K562 (cell line): ENCODE measurements at regions not wholly inside any gene's neighbourhood (a gene's known extent, or its start where the extent isn't known, plus 50 kb on each side); places are given as distances from the start of the nearest gene placed in this dataset.
A peak's percentile ranks its signal among the peaks of the same experiment; 100 is the strongest.

Experiments
- DPF2 ChIP-seq: fragments of 450-650 bp; IDR thresholded peaks from 2 replicates; pipeline ENCODE4 v1.6.1; 2016
- HES1 ChIP-seq: fragments of 450-650 bp; IDR thresholded peaks from 2 replicates; pipeline ENCODE4 v1.6.1; 2016; ENCODE audit warnings: low read depth, mild to moderate bottlenecking, moderate library complexity
- HMBOX1 ChIP-seq: sonication (generic); IDR thresholded peaks from 2 replicates; pipeline ENCODE4 v1.6.1; 2016
- PYGO2 ChIP-seq: fragments of 450-650 bp; IDR thresholded peaks from 2 replicates; pipeline ENCODE4 v1.6.1; 2016; ENCODE audit warnings: mild to moderate bottlenecking, missing genetic modification characterization, moderate library complexity, missing compliant biosample characterization
- RAD51 ChIP-seq: fragments of 450-650 bp; IDR thresholded peaks from 2 replicates; pipeline ENCODE4 v1.7.1; 2016; ENCODE audit warnings: low read depth, mild to moderate bottlenecking, borderline replicate concordance
- TFE3 ChIP-seq: fragments of 450-650 bp; formaldehyde crosslinking; IDR thresholded peaks from 2 replicates; pipeline ENCODE4 v1.4.0; 2020; ENCODE audit warnings: mild to moderate bottlenecking, mixed read lengths
- ZBTB12 ChIP-seq: fragments of 250-450 bp; sonication (Bioruptor Pico); IDR thresholded peaks from 2 replicates; pipeline ENCODE4 v1.4.0; 2020

DNA sequence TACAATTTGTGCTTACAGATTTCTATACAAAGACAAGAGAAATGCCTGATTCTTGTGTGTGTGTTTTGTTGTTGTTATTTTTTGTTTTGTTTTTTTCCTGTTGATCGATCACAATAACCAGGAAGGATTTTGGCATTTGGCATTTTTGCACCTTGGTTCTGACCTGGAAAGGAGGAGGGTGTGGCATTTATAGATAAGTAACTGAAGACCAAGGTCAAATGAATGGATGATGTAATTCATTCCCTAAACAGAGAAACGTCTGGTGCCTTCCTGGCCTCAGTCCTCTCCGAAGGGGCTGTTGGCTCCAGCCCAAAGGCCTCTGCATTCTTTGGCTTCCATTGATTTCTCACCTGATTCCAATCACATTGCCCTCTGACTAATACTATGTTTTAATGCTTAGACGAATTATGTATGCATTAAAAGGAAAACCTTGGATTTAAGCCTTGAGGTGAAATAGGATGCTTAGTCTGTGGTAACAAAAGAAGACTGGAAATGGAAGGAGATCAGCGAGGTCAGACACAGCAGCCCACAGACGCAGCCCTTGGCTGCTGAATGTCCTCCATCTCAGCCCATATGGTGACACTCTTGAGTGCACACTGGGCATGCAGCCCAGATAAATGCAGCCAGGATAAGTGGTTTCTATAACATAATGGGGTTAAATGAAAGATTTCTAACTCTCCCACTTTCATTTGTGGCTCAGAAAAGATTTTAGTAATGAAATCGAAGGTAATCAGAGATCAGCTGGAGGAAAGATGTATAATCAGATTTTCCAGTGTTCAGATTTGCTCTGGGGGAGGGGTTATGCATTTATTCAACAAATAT, 60.5 kb upstream of the TRIM2 start (continued):
- no peak for TF ChIP-seq ZBTB12 (CRISPR knock-in tag)
- TF ChIP-seq HES1: 0 out of 2 replicates have a peak, but pooled peaks have one; percentile 12
- TF ChIP-seq HMBOX1: no peak
- TF ChIP-seq DPF2: peak; percentile 78; the same call in 1 of the 2 replicates
- TF ChIP-seq RAD51: 0 out of 2 replicates have a peak, but pooled peaks have one; percentile 16
- no peak for TF ChIP-seq PYGO2 (tag)
- no peak for TF ChIP-seq TFE3 (CRISPR knock-in tag)
